Calu3 (cell line): ENCODE measurements at regions not wholly inside any gene's neighbourhood (a gene's known extent, or its start where the extent isn't known, plus 50 kb on each side); places are given as distances from the start of the nearest gene placed in this dataset.

ENCODE experiments used
- BruUV-seq: library from RNA; stranded (reverse); fragments of 400-500 nt; replicated peaks from 2 replicates; lab custom pipeline; 2021; lab: Mats Ljungman, UMichigan
- CTCF ChIA-PET: fragments of 300-600 bp; sonication (Branson Sonifier 250); formaldehyde crosslinking; loops from one replicate; lab custom pipeline; 2022; ENCODE audit warnings: antibody characterized with exemption; lab: Charles Lee
- DNase-seq: peaks from one replicate; pipeline ENCODE4 v3.0.0; 2022
- H3K27ac Mint-ChIP-seq: one replicate; pipeline ENCODE4 v1.8.0; 2022; ENCODE audit warnings: mixed read lengths; ENCODE audit not compliant: unreplicated experiment
- H3K27me3 Mint-ChIP-seq: one replicate; pipeline ENCODE4 v1.8.0; 2022; ENCODE audit warnings: mixed read lengths; ENCODE audit not compliant: unreplicated experiment
- H3K36me3 Mint-ChIP-seq: one replicate; pipeline ENCODE4 v1.8.0; 2022; ENCODE audit warnings: mild to moderate bottlenecking, moderate library complexity, mixed read lengths; ENCODE audit not compliant: insufficient read depth, unreplicated experiment
- H3K4me1 Mint-ChIP-seq: one replicate; pipeline ENCODE4 v1.8.0; 2022; ENCODE audit warnings: mild to moderate bottlenecking, low read depth, mixed read lengths; ENCODE audit not compliant: unreplicated experiment
- H3K4me3 Mint-ChIP-seq: one replicate; pipeline ENCODE4 v1.8.0; 2022; ENCODE audit warnings: mild to moderate bottlenecking, low read depth, moderate library complexity, mixed read lengths; ENCODE audit not compliant: unreplicated experiment
- H3K9me3 Mint-ChIP-seq: one replicate; pipeline ENCODE4 v1.8.0; 2022; ENCODE audit warnings: low read depth, mixed read lengths; ENCODE audit not compliant: unreplicated experiment
- CTCF ChIP-seq: fragments of 200-600 bp; IDR thresholded peaks from one replicate; pipeline ENCODE4 v1.8.0; 2022; ENCODE audit warnings: antibody characterized with exemption; ENCODE audit not compliant: unreplicated experiment
- intact Hi-C: fragments of 100-400 bp; cut with micrococcal nuclease; formaldehyde crosslinking; loops from one replicate; pipeline ENCODE4 v1.10.0; 2022; ENCODE audit not compliant: unreplicated experiment

- Mint-ChIP-seq H3K4me3 (no peak overlapping the region), H3K27ac (no peak overlapping the region), H3K9me3 (no peaks in the 10 kb centered on the region), H3K36me3 (no peaks in the 10 kb centered on the region), H3K4me1 (no peaks in the 10 kb centered on the region), H3K27me3 (peaks cover 29% of the 10 kb centered on the region)
- CTCF ChIA-PET, result no interaction called here
- intact Hi-C loops, result no loop called here
- no TSS peak for BruUV-seq
- no peak for TF ChIP-seq CTCF
- DNase-seq, result no peak
Observed at GRCh38 chr6:159535656-159536350, 157.2 kb downstream of the SOD2 start.

- DNase-seq, result no peak
- Mint-ChIP-seq H3K27ac (no peak overlapping the region), H3K27me3 (peaks cover 21% of the 10 kb centered on the region), H3K9me3 (no peaks in the 10 kb centered on the region), H3K4me3 (no peak overlapping the region), H3K36me3 (no peaks in the 10 kb centered on the region), H3K4me1 (no peaks in the 10 kb centered on the region)
- CTCF ChIA-PET, result no interaction called here
- BruUV-seq, result no TSS peak
- intact Hi-C loops, result no loop called here
- no peak for TF ChIP-seq CTCF
Observed at GRCh38 chr6:159533568-159533967, 159.5 kb downstream of the SOD2 start.

GRCh38 chr6:159533016-159533415, 160.0 kb downstream of the SOD2 start:
- H3K36me3 Mint-ChIP-seq, result no peaks in the 10 kb centered on the region
- TF ChIP-seq CTCF, result no peak
- intact Hi-C loops, result no loop called here
- H3K4me1 Mint-ChIP-seq, result no peaks in the 10 kb centered on the region
- no peaks in the 10 kb centered on the region for H3K9me3 Mint-ChIP-seq
- H3K27me3 Mint-ChIP-seq, result peaks cover 16% of the 10 kb centered on the region
- DNase-seq, result no peak
- no peak overlapping the region for H3K4me3 Mint-ChIP-seq
- BruUV-seq, result no TSS peak
- H3K27ac Mint-ChIP-seq, result no peak overlapping the region
- CTCF ChIA-PET, result interaction anchor here (0.7 kb wide), 1 partner anchor 116 kb away, joined by 6 read pairs; no protein-coding TSS in a partner anchor

- Mint-ChIP-seq H3K27me3 (peaks cover 8% of the 10 kb centered on the region), H3K27ac (no peak overlapping the region), H3K4me1 (no peaks in the 10 kb centered on the region), H3K4me3 (no peak overlapping the region), H3K9me3 (no peaks in the 10 kb centered on the region), H3K36me3 (no peaks in the 10 kb centered on the region)
- no TSS peak for BruUV-seq
- CTCF ChIA-PET, result interaction anchor here (1.0 kb wide), 1 partner anchor 12 kb away, joined by 3 read pairs; no protein-coding TSS in a partner anchor
- no peak for DNase-seq
- no peak for TF ChIP-seq CTCF
- intact Hi-C loops, result no loop called here
Observed at GRCh38 chr6:159532155-159532554, 160.9 kb downstream of the SOD2 start.
